ENCODE measurements at regions not wholly inside any gene's neighbourhood (a gene's known extent, or its start where the extent isn't known, plus 50 kb on each side); places are given as distances from the start of the nearest gene placed in this dataset.

DNA sequence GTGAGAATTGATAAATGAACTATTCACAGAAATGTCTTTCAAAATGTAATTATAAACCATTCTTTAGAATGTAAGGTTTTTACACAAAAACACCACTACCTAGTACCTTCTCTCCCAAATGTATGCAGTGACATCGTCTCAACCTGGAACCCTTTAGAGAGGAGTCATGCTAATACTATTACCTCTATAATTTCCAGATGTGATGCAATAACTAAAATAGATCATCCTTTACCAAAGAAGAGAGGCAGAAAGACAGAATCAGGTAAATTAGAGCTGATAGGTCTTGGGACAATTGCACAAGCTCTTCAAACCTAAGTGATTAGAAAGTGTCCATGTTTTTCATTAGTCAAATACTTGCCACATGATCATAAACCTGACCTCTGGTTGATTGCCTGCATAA, 96.7 kb downstream of the HDGFL1 start:
- no peak for TF ChIP-seq GATA2 (IDR thresholded peaks at IDR 0.05; ENCODE audit: low read depth, low read length)
- no peak for TF ChIP-seq GATA3 (IDR thresholded peaks at IDR 0.05; ENCODE audit: low read depth, low read length)
